Neuronal stem cell (in vitro differentiated cells): ENCODE measurements at regions not wholly inside any gene's neighbourhood (a gene's known extent, or its start where the extent isn't known, plus 50 kb on each side); places are given as distances from the start of the nearest gene placed in this dataset.

ENCODE experiments used
- DNase-seq: peaks from one replicate; pipeline ENCODE4 v3.0.0-alpha.2; 2013; ENCODE audit warnings: low spot score
- H2AFZ ChIP-seq: one replicate; pipeline ENCODE4 v1.6.1; 2013; ENCODE audit warnings: mild to moderate bottlenecking, low read length, inconsistent platforms
- H2AK5ac ChIP-seq: 2 replicates; pipeline ENCODE4 v1.6.1; 2013; ENCODE audit warnings: low read depth, mild to moderate bottlenecking, inconsistent platforms, low read length, moderate library complexity, mixed read lengths
- H2BK120ac ChIP-seq: 2 replicates; pipeline ENCODE4 v1.6.1; 2013; ENCODE audit warnings: low read depth, mild to moderate bottlenecking, inconsistent platforms, low read length, moderate library complexity, mixed read lengths
- H2BK12ac ChIP-seq: one replicate; pipeline ENCODE4 v1.6.1; 2013; ENCODE audit warnings: low read length, inconsistent platforms
- H2BK15ac ChIP-seq: 2 replicates; pipeline ENCODE4 v1.6.1; 2013; ENCODE audit warnings: mild to moderate bottlenecking, low read length, inconsistent platforms, mixed read lengths
- H2BK5ac ChIP-seq: one replicate; pipeline ENCODE4 v1.6.1; 2013; ENCODE audit warnings: inconsistent platforms, mild to moderate bottlenecking, low read length, moderate library complexity
- H3K14ac ChIP-seq: one replicate; pipeline ENCODE4 v1.6.1; 2013; ENCODE audit warnings: low read length, inconsistent platforms
- H3K18ac ChIP-seq: 2 replicates; pipeline ENCODE4 v1.6.1; 2013; ENCODE audit warnings: low read length, inconsistent platforms
- H3K23ac ChIP-seq: 2 replicates; pipeline ENCODE4 v1.6.1; 2013; ENCODE audit warnings: low read depth, mild to moderate bottlenecking, mixed read lengths, low read length, inconsistent platforms; ENCODE audit not compliant: poor library complexity
- H3K27ac ChIP-seq: replicated peaks from 3 replicates; pipeline ENCODE4 v1.5.1; 2013; ENCODE audit warnings: low read length, inconsistent platforms
- H3K27me3 ChIP-seq, 3 experiments: 2 replicates each; pipeline ENCODE4 v1.6.1; 2013; ENCODE audit warnings: low read length in 3 of 3, mild to moderate bottlenecking in 2 of 3, inconsistent platforms in 1 of 3, low read depth in 1 of 3, mixed read lengths in 1 of 3, moderate library complexity in 1 of 3; ENCODE audit not compliant: control insufficient read depth in 3 of 3, insufficient read depth in 3 of 3
- H3K36me3 ChIP-seq, 2 donors: replicated peaks in 1 of 2; 2 replicates each; pipeline ENCODE4 v1.6.1; 2013; ENCODE audit warnings: low read length in 2 of 2; ENCODE audit not compliant: control insufficient read depth in 2 of 2, insufficient read depth in 2 of 2
- H3K4ac ChIP-seq: 2 replicates; pipeline ENCODE4 v1.6.1; 2013; ENCODE audit warnings: inconsistent platforms, mild to moderate bottlenecking, low read length, moderate library complexity
- H3K4me1 ChIP-seq, 2 donors: 1 replicate in 1 of 2; 2 replicates in 1 of 2; pipeline ENCODE4 v1.6.1; 2013; ENCODE audit warnings: low read length in 2 of 2, low read depth in 1 of 2; ENCODE audit not compliant: control insufficient read depth in 2 of 2, insufficient read depth in 1 of 2
- H3K4me2 ChIP-seq: one replicate; pipeline ENCODE4 v1.6.1; 2013; ENCODE audit warnings: mild to moderate bottlenecking, low read length, inconsistent platforms; ENCODE audit not compliant: insufficient read depth, poor library complexity, severe bottlenecking
- H3K4me3 ChIP-seq, 2 donors: 2 replicates each; pipeline ENCODE4 v1.5.1; 2013; ENCODE audit warnings: low read length in 2 of 2, mild to moderate bottlenecking in 2 of 2, inconsistent platforms in 1 of 2, moderate library complexity in 1 of 2
- H3K79me1 ChIP-seq: one replicate; pipeline ENCODE4 v1.6.1; 2013; ENCODE audit warnings: low read depth, mild to moderate bottlenecking, inconsistent platforms, low read length, moderate library complexity
- H3K9ac ChIP-seq: one replicate; pipeline ENCODE4 v1.6.1; 2013; ENCODE audit warnings: mild to moderate bottlenecking, low read depth, low read length, inconsistent platforms; ENCODE audit not compliant: poor library complexity
- H3K9me3 ChIP-seq, 2 donors: replicated peaks in 1 of 2; 2 replicates each; pipeline versions ENCODE3 to v1.6.1; 2013; ENCODE audit warnings: low read length in 2 of 2, mild to moderate bottlenecking in 2 of 2, inconsistent platforms in 1 of 2, low read depth in 1 of 2, mixed read lengths in 1 of 2, moderate library complexity in 1 of 2; ENCODE audit not compliant: control insufficient read depth in 2 of 2, insufficient read depth in 1 of 2
- H4K8ac ChIP-seq: one replicate; pipeline ENCODE4 v1.6.1; 2013; ENCODE audit warnings: low read depth, mild to moderate bottlenecking, inconsistent platforms, low read length, moderate library complexity
- H4K91ac ChIP-seq: one replicate; pipeline ENCODE4 v1.6.1; 2013; ENCODE audit warnings: low read length, low read depth, mild to moderate bottlenecking, inconsistent platforms; ENCODE audit not compliant: poor library complexity
- WGBS, 2 donors: extraction: QIAGEN DNeasy Blood & Tissue Kit; methylation state at CpG; one replicate each; pipeline ENCODE4 v1.1.7; 2013; ENCODE audit warnings: missing lambda C conversion rate in 2 of 2, mixed read lengths in 1 of 2; ENCODE audit not compliant: insufficient read length in 2 of 2, insufficient replicate concordance in 1 of 2; ENCODE audit errors: extremely low coverage in 2 of 2; 5-methylcytosine and 5-hydroxymethylcytosine counted together

DNA sequence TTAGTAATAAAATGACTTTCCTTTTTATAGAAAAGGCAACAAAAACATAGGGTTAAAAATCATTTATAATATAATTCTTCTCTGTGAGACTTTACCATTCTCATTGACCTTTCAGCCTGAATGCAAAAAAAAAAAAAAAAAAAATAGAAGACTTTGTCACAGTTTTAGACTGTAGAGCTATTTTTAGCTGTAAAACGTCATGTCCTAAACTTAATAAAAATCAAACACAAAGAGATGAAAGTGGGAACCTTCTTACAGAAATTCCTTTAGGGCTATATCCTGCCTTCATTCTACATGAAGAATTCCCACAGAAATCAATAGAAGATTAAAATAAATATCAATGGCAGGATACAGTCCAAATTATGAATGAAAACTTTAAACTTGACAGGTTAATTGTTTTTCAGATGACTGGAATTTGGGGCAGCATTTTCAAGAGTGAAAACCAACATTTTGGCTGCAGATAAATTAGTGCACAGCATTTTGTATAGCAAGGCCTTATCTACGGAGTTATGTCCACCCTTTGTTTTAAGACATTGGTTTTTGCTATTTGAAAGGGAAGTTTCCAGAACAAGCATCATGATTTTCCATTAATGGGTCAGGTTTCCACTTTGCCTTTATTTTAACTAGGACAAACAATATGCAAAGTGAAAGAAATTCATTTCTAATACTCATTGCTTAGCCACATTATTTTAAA, 219.5 kb downstream of the SPCS3 start:
- Histone ChIP-seq H3K4ac (no peak overlapping the region), H3K27ac (no peak overlapping the region), H3K9ac (no peak overlapping the region), H2BK120ac (no peak overlapping the region), H3K4me1 (no peaks in the 10 kb centered on the region), H3K36me3 (no peaks in the 10 kb centered on the region), H3K14ac (no peak overlapping the region), H2BK5ac (no peak overlapping the region), H3K18ac (no peak overlapping the region), H2AFZ (no peak overlapping the region), H3K23ac (no peak overlapping the region), H3K4me2 (no peak overlapping the region), H2AK5ac (no peak overlapping the region), H2BK12ac (no peak overlapping the region), H2BK15ac (no peak overlapping the region), H3K4me3 (no peak overlapping the region), H4K8ac (no peak overlapping the region), H3K9me3 (no peaks in the 10 kb centered on the region), H3K79me1 (no peaks in the 10 kb centered on the region), H3K27me3 (no peaks in the 10 kb centered on the region), H4K91ac (no peak overlapping the region)
- no CpG with 5 or more reads among the region's 2 CpGs for WGBS, 2 donors
- no peak for DNase-seq

DNA sequence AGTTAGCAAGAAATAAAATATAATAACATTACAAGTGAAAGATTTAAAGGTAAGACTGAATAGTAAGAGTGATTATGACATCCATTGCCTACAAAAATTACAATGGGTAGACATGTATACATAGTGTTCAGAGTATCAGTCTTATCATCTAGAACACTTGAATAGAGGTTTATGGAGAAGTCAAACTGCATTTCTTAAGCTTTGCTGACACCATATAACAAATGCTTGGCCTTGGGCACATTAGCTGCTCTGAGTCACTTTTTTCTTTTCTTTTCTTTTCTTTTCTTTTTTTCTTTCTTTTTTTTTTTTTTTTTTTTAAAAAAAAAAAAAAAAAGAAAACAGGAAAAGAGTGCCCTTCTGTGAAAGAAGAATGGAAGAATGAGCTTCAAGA, 220.0 kb downstream of the SPCS3 start:
- H3K79me1 ChIP-seq: no peaks in the 10 kb centered on the region
- H2AFZ ChIP-seq: no peak overlapping the region
- H3K27me3 ChIP-seq: no peaks in the 10 kb centered on the region
- H2BK120ac ChIP-seq: no peak overlapping the region
- no peak overlapping the region for H2BK5ac ChIP-seq
- H3K18ac ChIP-seq: no peak overlapping the region
- DNase-seq: no peak
- H3K27ac ChIP-seq: no peak overlapping the region
- H2AK5ac ChIP-seq: no peak overlapping the region
- H3K14ac ChIP-seq: no peak overlapping the region
- no peak overlapping the region for H3K4ac ChIP-seq
- H3K36me3 ChIP-seq: no peaks in the 10 kb centered on the region
- no peak overlapping the region for H2BK15ac ChIP-seq
- H2BK12ac ChIP-seq: no peak overlapping the region
- H3K4me1 ChIP-seq: no peaks in the 10 kb centered on the region
- no peak overlapping the region for H4K91ac ChIP-seq
- H3K23ac ChIP-seq: no peak overlapping the region
- H3K9ac ChIP-seq: no peak overlapping the region
- no peak overlapping the region for H4K8ac ChIP-seq
- no peak overlapping the region for H3K4me3 ChIP-seq
- H3K9me3 ChIP-seq: no peaks in the 10 kb centered on the region
- H3K4me2 ChIP-seq: no peak overlapping the region

DNA sequence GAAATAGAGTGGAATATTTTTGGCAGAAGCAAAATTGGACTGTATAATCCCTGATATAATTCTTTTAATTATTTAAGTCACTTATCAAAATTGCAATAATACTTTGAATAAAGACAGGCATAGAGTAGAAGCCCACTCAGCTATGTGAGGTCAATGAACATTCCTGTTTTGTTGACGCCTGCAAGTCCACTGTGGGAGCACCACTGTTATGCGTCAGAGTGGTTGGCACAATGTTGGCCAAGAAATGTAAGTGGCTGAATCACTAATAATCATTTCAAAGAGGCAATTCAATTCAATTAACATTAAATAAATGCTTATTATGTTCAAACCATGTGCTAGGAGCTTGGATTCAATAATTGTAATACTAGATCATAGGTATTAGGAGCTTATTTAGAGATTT, 221.0 kb downstream of the SPCS3 start:
- H3K23ac ChIP-seq: no peak overlapping the region
- H3K36me3 ChIP-seq: no peaks in the 10 kb centered on the region
- no peak overlapping the region for H3K14ac ChIP-seq
- H4K91ac ChIP-seq: no peak overlapping the region
- no peak overlapping the region for H2BK120ac ChIP-seq
- H3K79me1 ChIP-seq: no peaks in the 10 kb centered on the region
- no peaks in the 10 kb centered on the region for H3K9me3 ChIP-seq
- no peak overlapping the region for H3K9ac ChIP-seq
- H3K4me1 ChIP-seq: no peaks in the 10 kb centered on the region
- H2AK5ac ChIP-seq: no peak overlapping the region
- H3K27ac ChIP-seq: no peak overlapping the region
- no peak overlapping the region for H3K4me3 ChIP-seq
- no peak overlapping the region for H3K4me2 ChIP-seq
- no peaks in the 10 kb centered on the region for H3K27me3 ChIP-seq
- no peak overlapping the region for H2BK12ac ChIP-seq
- no peak overlapping the region for H2BK15ac ChIP-seq
- no CpG with 5 or more reads among the region's 2 CpGs for WGBS, 2 donors
- no peak overlapping the region for H3K4ac ChIP-seq
- no peak for DNase-seq
- H2BK5ac ChIP-seq: no peak overlapping the region
- H3K18ac ChIP-seq: no peak overlapping the region
- no peak overlapping the region for H4K8ac ChIP-seq
- no peak overlapping the region for H2AFZ ChIP-seq

DNA sequence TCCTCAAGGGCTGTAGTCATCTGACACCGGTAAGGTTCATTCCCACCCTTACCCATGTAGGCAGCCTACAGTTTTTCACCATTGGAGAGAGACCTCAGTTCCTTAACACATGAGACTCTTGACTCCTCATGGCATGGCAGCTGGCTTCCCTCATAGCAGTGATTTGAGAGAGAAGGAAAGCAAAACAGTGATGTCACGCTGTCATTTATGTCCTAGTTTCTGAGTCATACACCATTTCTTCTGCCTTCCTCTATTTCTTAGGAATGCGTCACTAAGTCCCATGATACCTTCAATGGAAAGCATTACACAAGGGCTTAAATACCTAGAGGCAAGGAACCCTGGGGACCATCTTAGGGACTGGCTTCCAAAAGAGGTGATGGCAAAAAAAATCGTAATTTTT, 226.1 kb downstream of the SPCS3 start:
- H3K27me3 ChIP-seq: no peaks in the 10 kb centered on the region
- no peak overlapping the region for H3K9ac ChIP-seq
- no peak overlapping the region for H3K4me3 ChIP-seq
- H2BK120ac ChIP-seq: no peak overlapping the region
- no peak overlapping the region for H4K8ac ChIP-seq
- H2AFZ ChIP-seq: no peak overlapping the region
- no peak overlapping the region for H4K91ac ChIP-seq
- H3K4me1 ChIP-seq: peaks cover 0 to 7% of the 10 kb centered on the region in 2 donors
- no peak overlapping the region for H2BK5ac ChIP-seq
- no peaks in the 10 kb centered on the region for H3K79me1 ChIP-seq
- H3K4me2 ChIP-seq: no peak overlapping the region
- no peak overlapping the region for H2AK5ac ChIP-seq
- no peak overlapping the region for H3K4ac ChIP-seq
- no peak for DNase-seq
- no peak overlapping the region for H2BK12ac ChIP-seq
- H3K14ac ChIP-seq: no peak overlapping the region
- H3K23ac ChIP-seq: no peak overlapping the region
- H3K18ac ChIP-seq: no peak overlapping the region
- no peak overlapping the region for H2BK15ac ChIP-seq
- no peak overlapping the region for H3K27ac ChIP-seq
- WGBS, 2 donors: no CpG with 5 or more reads among the region's 4 CpGs
- H3K9me3 ChIP-seq: no peaks in the 10 kb centered on the region
- no peaks in the 10 kb centered on the region for H3K36me3 ChIP-seq
